GM21576 (cell line): ENCODE measurements at regions not wholly inside any gene's neighbourhood (a gene's known extent, or its start where the extent isn't known, plus 50 kb on each side); places are given as distances from the start of the nearest gene placed in this dataset.

Experiments
- ATAC-seq: cut with Tn5 transposase; IDR thresholded peaks from one replicate; pipeline ENCODE4 v1.9.1; 2021; ENCODE audit warnings: mild to moderate bottlenecking, moderate library complexity; ENCODE audit not compliant: unreplicated experiment

DNA sequence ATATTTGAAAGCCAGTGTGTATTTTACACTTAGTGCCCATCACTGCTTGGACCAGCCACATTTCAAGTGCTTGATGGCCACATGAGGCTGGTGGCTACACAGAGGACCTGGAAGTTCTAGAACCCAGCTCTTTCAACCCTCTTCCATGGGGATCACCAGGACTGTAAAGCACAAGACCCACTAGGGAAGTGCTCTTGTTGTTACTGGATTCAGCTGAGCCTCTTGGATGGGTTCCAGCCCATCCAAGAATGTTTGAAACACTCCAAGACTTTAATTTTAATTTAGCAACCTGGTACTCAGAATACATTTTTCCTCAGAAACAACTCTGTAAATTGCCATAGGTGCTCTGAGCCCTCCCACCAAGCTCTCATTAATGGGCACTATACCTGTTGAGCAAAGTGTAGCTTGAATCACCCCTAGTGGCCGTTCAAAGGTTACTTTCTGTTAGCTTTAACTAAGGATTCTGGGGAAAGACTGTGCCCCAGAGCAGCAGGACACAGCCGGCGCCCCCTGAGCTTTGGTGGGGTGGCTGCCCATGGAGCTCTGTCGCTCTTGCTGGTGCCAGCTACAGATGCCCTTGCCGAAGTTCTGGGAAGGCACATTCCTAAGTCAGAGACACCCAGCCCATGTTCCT, 212.4 kb downstream of the HSD17B3 start:
- no peak for ATAC-seq

DNA sequence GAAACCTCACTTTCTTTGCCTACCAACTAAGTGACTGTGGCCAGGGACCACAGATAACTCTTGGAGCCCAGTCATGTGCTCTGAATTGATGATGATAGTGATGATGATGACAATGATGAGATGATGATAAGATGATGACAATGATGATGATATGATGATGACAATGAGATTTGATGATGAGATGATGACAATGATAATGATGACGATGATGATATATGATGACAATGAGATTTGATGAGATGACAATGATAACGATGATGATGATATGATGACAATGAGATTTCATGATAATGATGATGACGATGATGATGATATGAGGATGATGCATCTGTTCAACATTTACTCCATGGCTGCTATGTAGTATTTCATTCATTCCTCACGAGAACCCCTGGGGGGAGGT, 213.0 kb downstream of the ERCC6L2 start:
- ATAC-seq, result no peak

DNA sequence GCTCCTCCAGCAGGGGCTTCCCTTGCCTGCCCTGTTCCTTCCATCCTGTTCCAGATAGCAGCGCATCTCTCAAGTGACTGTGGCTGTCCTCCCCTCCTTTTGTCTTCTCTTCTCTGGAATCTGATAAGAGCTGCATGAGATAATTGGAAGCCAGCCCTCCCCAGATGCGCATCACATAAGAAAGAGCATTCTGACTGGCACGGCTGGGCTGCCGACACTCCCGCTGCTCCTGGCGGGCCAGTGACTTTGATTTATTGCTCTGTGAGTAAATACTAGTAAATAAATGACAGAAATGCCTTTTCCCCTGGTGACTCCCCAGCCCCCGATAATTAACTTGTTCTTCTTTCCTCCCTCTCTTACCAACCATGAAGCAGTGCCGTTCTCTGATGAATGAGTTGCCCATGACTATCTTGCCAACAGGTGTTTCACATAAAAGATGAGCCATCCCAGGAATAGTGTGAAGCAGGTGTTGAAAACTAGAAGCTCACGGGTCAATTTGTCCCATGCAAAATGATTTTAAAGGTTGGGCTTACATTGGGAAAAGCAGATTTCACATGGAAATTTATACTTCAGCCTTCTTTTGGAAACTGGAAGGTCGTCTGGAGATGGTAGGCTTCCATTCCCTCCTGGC, 212.3 kb downstream of the ERCC6L2 start:
- ATAC-seq, result no peak

DNA sequence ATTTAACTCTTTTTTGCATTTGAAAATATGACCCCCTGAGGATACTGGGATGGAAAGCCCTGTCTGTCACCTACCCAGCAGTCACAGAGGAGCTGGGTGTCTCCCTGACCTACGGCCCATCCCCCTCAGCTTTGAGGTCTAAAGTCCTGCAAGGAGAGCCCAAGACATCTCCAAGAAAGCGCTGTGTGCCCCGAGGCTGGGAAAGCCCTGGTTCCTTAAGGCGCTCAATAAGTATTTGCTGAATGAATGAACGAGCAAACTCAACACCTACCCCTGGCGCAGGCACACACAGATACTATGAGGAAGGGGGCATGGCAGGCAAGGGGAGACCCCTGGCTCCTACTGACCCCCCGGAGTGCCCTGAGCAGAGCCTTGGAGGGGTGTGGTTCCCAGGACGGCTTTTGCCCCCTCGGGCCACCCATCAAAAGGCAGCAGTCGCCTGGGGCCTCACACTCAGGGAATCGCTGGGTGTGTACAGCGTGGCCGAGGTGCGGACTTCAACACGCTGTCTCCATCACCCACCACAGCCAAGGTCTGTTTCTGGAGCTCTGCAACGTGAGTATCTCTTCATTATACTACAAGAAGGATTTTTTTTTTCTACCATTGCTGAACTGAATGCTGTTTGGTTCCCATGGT, 211.6 kb downstream of the ERCC6L2 start:
- ATAC-seq, result no peak

DNA sequence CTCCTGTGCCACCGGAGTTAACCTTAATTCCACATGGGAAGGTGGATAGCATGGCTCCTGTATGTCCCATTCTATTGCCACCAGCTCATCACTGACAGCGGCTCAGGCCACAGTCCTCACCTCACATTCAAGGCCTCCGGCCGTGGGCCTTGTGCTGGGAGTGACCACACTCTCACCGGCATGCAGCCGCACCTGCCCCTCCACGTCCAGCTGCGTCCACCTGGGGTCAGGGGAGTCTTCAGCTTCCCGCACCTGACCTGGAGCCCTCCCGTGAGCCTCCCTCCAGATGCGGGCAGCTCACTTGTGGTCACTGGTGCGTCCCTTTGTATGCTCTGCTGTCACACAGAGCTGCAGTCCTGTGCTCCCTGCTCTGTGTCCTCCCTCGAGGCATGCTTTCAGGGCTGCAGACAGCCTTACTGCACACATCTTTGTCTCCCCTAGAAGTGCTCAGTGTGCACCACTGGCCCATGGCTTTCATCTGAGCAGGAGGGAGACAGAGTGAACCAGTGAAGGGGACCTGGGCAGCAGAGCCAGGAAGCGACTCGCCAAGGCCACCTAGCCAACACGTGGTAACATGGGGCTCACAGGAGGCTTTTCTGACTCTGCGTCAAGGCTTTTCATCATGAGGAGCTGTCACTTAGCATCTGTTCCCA, 210.1 kb downstream of the ERCC6L2 start:
- no peak for ATAC-seq

DNA sequence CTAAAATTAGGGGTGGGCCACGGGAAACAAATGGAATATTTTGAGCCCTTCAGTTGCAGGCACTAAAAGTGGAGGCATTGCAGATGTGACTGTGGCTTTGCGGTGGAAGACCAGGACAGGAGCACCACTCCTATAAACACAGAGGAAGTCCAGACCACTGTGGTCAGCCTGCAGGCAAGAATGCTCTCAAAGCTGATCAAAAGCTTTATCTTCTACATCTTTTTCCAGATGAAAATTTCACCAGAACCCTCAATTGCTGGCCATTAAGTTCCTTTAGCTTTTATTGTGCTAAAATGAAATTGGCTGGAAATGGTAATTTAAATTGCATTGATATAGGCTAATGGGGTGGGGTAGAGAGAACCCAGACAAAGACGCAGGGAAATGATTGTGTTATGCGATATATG, 208.8 kb downstream of the ERCC6L2 start:
- no peak for ATAC-seq

DNA sequence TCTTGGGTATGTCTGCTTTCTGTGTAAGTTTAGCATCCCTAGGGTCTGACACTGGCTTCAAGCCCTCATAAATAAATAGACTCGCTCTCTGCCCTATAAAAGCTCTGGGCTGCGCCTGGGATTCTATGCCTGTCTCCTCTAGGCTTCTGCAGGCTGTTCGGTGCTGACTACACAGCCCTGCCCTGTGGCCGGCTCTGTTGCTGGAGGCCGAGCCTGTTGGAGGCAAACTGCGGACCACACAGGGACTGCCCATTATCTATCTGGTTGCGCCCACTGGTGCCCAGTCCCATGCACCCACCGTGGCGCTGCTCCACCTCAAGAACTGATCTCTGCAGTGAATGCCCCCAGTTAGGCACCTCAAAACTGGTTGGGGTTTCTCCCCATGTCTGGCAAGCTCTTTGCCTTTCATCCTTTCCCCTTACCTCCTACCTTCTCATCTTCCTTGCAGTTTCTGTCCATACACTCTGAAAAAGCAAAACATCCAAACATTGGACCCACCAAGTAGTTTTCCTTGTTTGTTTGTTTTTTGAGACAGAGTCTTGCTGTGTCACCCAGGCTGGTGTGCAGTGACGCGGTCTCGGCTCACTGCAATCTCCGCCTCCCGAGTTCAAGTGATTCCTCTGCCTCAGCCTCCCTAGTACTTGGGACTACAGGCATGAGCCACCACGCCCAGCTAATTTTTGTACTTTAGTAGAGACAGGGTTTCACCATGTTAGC, 207.2 kb downstream of the ERCC6L2 start:
- no peak for ATAC-seq

DNA sequence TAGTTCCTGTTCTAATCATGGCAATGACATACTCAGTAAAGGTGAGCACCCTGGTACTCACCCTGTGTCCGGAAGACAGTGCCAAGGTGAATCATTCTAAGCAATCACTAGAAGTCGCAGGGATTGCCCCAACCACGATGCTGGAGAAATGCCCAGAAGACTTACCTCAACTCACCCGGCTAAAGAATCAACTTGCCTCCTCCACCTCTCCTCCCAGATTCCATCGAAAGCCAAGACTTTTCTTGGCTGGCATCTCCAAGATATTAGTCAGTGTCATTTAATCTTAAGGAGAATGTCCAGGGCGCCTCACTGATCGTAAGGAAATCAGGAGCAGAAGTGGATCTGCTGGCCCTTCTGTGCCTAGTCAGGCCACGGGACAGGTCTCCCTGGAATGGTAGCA, 204.9 kb downstream of the ERCC6L2 start:
- ATAC-seq, result no peak

DNA sequence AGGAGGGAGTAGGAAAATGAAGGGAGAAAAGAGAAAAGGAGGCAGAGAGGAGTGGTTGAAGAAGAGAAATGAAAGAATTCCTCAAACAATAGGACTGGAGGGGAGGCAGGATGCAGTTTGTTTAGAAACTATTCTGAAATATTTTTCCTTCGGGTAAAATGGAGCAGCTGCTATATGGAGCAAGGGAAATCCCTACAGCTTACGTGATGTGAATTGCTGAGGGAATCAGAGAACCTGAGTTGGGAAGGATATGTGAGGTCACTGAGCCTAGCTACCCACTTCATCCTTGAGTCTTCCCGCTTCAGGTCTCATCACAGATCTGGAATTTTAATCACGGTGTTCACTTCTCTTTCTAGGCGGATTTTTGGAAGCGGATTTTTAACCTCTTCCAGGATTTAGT, 204.3 kb downstream of the ERCC6L2 start:
- ATAC-seq, result no peak

DNA sequence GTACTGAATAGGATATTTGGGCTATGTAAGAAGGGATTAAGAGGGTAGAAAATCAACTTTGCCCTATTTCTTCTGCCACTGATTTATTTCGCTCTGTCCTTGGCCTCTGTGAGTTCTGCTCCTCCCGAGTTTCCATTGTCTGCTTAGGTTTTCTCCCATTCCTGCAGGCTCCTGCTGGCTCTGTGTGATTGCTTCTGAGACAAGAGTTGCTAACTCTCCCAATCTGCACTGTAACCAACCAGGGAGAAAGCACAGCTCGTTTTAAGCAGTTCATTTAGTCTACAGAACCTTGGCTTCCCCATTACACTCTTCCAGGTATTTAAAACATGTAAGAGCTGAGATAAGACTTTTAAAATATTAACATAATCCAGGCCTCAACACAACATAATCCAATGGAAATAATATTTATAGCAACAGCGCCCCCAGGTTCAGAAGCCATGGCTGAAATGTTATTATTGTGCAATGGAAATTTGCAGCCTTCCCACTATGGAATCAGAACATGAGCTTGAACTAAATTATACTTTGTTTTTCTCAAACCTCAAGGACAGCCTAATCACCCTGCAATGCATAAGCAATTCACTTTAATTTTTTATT, 203.5 kb downstream of the ERCC6L2 start:
- no peak for ATAC-seq

DNA sequence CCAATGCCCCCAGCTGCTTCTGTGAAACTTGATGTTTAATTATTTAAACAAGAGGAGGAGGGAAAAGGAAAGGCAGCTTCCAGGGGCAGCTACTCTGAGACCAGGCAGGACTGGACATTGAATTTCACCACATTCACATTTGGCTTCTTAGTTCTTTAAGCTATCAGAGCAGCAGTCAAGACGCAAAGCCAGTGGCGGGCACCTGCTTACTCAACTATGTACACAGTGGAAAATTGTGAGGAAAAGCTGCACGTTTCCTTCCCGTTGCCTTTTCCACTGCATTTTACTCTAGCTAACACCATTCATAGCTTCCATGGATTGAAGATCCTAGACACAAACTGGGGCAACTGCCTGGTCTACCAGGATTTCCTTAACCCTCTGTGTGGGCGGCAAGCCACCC, 200.3 kb downstream of the ERCC6L2 start:
- no peak for ATAC-seq

DNA sequence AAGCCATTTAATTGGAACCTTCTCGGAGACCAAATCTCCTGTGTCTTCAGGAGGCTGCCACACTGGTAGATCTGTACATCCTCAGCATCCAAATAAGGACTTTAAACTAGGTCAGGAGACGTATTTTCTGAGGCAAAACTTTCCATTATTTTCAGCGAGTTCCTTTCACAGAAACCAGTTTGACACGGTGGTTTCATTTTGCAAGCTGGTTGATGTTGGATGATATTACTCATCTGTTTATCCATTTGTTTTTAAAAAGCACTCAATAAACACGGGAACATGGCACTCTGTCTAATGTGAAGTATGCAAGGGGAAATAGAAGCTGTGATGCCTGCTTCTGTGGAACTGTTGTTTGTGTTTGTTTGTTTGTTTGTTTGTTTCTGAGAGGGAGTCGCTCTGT, 199.6 kb downstream of the ERCC6L2 start:
- no peak for ATAC-seq

DNA sequence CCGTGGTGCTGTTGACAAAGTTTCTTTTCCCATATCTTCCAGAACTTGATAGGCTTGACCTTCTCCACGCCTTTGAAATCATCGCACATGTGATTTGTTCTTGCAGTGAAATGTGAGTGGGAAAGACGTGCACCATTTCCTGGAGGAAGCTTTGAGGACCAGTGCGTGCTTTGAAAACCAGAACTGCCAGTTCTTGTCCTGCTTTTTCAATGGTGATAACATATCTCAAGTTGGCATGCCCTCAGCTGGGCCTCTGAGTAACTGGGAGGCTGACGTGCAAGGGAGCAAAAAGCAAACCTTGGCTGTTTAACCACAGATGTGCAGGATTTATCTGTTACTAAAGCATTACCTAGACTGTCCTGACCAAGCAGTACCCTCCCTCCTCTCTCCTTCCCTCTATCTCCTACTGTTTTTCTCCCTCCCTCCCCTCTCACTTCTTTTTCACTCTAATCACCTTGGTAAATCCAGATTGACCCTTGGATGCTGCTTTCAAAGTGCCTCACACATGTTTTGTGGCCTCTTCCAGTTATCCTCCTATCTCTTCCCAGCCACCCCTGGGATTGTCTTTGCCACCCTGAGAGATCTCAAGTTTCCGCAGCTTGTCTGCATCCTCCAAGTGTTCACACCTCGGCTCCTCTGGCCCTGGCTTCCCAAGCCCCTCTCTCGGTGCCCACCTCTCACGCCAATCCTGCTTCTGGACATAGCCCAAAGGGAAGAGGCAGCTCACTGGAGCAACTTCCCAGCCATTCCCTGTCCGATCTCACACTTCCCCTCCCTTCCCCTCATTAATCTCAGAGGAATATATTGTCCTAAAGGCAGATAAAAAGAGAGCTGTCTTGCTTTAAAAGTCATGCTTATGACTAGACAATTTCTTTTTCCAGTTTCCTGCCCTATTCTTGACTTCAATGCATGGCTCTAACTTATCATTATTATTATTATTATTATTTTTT, 198.3 kb downstream of the ERCC6L2 start:
- no peak for ATAC-seq

DNA sequence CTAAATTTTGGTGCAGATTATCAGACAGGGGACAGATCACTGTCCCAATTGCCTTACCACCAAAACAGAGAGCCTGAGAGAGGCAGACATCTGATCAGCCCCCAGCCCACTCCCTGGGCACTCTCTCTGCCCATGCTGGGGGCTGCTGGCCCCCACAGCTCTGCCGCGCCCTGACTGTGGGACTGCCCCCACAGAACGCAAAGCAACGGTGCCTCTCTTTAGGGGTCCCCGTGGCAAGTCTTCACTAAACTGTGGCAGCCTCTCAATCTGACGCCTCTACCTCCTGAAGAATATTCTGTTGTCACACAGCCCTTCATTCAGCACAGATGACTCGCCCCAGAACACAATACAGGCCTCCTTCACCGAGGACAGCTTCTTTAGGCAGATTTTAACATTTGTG, 197.4 kb downstream of the ERCC6L2 start:
- ATAC-seq, result no peak

DNA sequence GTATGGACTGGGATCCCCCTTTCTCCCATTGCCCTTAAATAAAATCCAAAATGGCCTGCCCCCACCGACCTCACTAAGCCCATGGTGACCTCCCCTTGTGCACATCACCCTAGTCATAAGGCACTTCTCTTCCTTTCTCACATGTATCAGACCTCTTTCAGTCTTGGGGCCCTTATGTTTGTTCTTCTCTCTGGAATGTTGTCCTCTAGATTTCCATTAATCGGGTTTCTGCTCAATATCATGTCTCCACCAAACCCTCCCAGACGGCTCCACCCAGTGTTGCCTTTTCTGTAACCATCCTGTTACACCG, 196.3 kb downstream of the ERCC6L2 start:
- ATAC-seq, result no peak

DNA sequence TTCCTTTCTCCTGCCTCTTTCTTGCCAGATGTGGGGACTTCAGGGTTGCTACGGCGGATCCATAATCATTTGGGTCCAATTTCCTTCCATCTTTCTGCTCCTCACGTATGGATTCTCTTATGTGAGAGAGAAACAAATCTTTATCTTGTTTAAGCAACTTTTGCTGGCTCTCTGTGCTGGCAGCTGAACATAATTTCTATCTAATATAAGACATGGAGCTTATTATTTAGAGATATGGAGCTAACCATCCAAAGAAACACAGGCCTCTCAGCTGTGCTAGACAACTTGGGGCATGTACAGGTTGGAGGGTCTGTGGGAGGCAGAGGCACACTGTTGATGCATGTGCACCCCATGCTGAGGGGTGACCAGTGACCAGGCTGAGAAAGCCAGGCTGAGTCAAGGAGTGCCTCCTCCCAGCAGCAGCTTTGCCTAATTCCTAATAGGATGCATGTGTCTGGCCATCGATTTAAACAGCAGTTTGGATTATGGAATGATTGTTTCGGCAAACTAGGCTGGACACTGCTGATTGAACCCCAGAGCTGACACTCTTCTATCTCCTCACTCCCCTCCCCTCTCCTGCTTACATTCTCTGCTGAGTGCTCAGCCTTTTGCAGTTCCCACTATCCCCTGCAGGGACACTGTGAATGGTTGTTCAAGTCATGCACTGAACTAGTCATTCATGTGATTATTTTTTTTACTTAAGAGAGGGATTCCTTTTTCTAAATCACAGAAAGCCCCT, 195.8 kb downstream of the ERCC6L2 start:
- no peak for ATAC-seq

DNA sequence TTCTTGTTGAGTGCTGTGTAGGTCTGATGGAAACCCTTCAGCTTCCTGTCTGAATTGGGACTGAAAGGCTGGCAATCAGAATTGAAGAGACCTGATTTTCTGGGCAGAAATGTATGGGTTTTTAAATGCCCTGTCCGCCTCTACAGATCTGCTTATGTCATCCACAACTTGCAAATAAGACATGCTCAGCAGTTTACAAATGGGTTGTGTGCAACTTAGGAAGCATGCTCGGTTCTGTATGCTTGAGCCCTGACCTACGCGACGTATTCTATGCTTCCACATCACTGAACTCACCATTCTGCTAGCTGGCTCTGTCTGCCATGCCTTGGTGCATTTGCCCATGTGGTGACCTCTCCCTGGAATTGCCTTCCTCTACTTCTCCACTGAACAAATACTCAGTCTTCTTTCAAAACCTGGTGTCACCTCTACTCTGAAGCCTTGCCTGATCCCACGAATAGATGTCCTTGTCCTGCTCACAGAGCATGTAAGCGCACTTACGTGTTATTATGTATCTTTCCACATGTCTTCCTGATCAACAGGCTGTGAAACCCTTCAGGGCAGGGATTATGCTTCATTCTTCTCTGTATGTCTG, 194.2 kb downstream of the ERCC6L2 start:
- ATAC-seq, result no peak

DNA sequence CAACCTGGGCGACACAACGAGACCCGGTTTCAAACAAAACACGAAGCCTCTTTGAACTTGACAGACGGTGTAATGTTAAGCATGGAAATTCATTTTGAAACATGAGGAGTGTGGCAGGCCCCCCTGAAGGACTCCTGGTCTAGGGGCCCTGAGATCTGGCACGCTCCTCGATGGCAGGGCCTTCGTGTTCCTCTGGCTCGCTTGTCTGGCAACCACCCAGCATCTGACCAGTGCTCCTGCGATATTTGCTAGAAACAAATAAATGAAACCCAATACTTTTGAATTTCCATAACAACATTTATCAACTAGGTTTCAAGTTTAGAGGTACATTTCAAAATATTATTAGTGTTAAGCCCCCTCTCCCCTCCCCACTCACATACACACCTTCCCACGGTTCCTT, 193.0 kb downstream of the ERCC6L2 start:
- ATAC-seq, result no peak

DNA sequence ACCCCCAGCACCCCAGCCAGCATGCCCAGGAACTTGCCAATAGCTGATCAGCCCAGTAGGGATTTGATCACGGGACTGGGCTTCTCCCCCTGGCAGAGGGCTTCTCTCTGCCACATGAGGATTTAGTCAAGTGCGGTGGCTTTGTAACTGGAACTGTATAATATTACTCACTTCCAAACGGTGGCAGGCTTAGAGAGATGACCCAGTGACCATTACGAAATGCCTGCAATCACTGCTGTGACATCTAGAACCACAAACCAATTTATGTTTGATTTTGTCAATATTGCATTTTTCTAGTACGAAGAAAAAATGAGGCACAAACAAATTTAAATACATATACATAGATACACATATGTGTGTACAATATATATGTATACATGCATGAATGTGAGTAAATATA, 192.1 kb downstream of the ERCC6L2 start:
- ATAC-seq, result no peak
